Caco-2 (cell line): ENCODE measurements at regions not wholly inside any gene's neighbourhood (a gene's known extent, or its start where the extent isn't known, plus 50 kb on each side); places are given as distances from the start of the nearest gene placed in this dataset.

Source experiments
- BruUV-seq: library from RNA; stranded (reverse); fragments of 400-500 nt; replicated peaks from 2 replicates; lab custom pipeline; 2021; lab: Mats Ljungman, UMichigan
- CTCF ChIA-PET: fragments of 300-600 bp; sonication (Branson Sonifier 250); formaldehyde crosslinking; loops from one replicate; lab custom pipeline; 2022; ENCODE audit warnings: antibody characterized with exemption; lab: Charles Lee
- POLR2A ChIA-PET: fragments of 300-600 bp; sonication (Branson Sonifier 250); formaldehyde crosslinking; loops from one replicate; lab custom pipeline; 2022; ENCODE audit warnings: antibody characterized with exemption; lab: Charles Lee
- DNase-seq, 2 experiments: peaks; one replicate each; pipeline versions ENCODE4 v3.0.0 to v3.0.0-alpha.2; 2020 to 2022
- H3K27me3 ChIP-seq: replicated peaks from 2 replicates; pipeline ENCODE4 v1.6.0; 2011; ENCODE audit warnings: low read length; ENCODE audit not compliant: control insufficient read depth, insufficient read depth
- H3K36me3 ChIP-seq: 2 replicates; pipeline ENCODE4 v1.5.1; 2011; ENCODE audit warnings: low read length; ENCODE audit not compliant: control insufficient read depth, insufficient read depth
- H3K4me1 ChIP-seq: fragments of 250-450 bp; sonication (Bioruptor Pico); 2 replicates; pipeline ENCODE4 v1.5.1; 2020; ENCODE audit warnings: mild to moderate bottlenecking
- H3K4me3 ChIP-seq: 2 replicates; pipeline ENCODE4 v1.5.1; 2011; ENCODE audit warnings: low read depth, mild to moderate bottlenecking, control low read depth, low read length
- H3K9me3 ChIP-seq: fragments of 250-450 bp; sonication (Bioruptor Pico); 2 replicates; pipeline ENCODE4 v1.5.1; 2020; ENCODE audit warnings: mild to moderate bottlenecking, moderate library complexity
- H3K27ac Mint-ChIP-seq: one replicate; pipeline ENCODE4 v1.8.0; 2022; ENCODE audit warnings: mixed read lengths; ENCODE audit not compliant: unreplicated experiment
- H3K27me3 Mint-ChIP-seq: one replicate; pipeline ENCODE4 v1.8.0; 2022; ENCODE audit warnings: mixed read lengths; ENCODE audit not compliant: insufficient read depth, unreplicated experiment
- H3K36me3 Mint-ChIP-seq: one replicate; pipeline ENCODE4 v1.8.0; 2022; ENCODE audit warnings: mild to moderate bottlenecking, mixed read lengths; ENCODE audit not compliant: insufficient read depth, unreplicated experiment
- H3K4me1 Mint-ChIP-seq: one replicate; pipeline ENCODE4 v1.8.0; 2022; ENCODE audit warnings: low read depth, mixed read lengths; ENCODE audit not compliant: unreplicated experiment
- H3K4me3 Mint-ChIP-seq: one replicate; pipeline ENCODE4 v1.8.0; 2022; ENCODE audit warnings: mild to moderate bottlenecking, moderate library complexity, mixed read lengths; ENCODE audit not compliant: unreplicated experiment
- H3K9me3 Mint-ChIP-seq: one replicate; pipeline ENCODE4 v1.8.0; 2022; ENCODE audit warnings: mixed read lengths; ENCODE audit not compliant: unreplicated experiment
- intact Hi-C: fragments of 100-400 bp; cut with micrococcal nuclease; formaldehyde crosslinking; loops from one replicate; pipeline ENCODE4 v1.10.0; 2022; ENCODE audit not compliant: unreplicated experiment
- TF ChIP-seq, protein P1 (sequence below), 2 experiments: fragments of 200-600 bp in 1 of 2; IDR thresholded peaks; 1 replicate in 1 of 2; 2 replicates in 1 of 2; pipeline versions ENCODE4 v1.5.1 to v1.8.0; 2011 to 2022; ENCODE audit warnings: antibody characterized with exemption in 1 of 2, control low read depth in 1 of 2, inconsistent platforms in 1 of 2, low read depth in 1 of 2, low read length in 1 of 2, mild to moderate bottlenecking in 1 of 2, moderate library complexity in 1 of 2; ENCODE audit not compliant: insufficient read depth in 1 of 2, severe bottlenecking in 1 of 2, unreplicated experiment in 1 of 2

DNA sequence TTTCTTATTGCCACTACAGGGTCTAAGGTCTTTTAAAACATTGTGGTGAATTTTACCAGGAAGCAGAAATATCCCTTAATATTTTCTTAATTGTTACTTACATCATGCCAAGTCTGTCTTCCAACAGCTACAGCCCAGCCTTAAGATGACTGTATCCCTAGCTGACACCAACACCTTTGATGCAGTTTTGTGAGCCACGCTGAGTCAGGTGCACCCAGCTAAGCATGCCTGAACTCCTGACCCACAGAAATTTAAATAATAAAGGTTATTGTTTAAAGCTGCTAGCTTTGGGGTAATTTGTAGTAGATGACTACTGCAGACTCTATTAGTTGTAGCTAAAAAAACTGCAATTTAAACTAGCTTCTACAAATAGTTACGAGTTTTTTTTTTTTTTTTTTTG lies 1757.9 kb upstream of the LRRTM1 start:
- CTCF ChIA-PET: no interaction called here
- H3K9me3 ChIP-seq: no peaks in the 10 kb centered on the region
- DNase-seq: no peak
- no peak overlapping the region for H3K4me3 ChIP-seq
- intact Hi-C loops: no loop called here
- no peaks in the 10 kb centered on the region for H3K36me3 ChIP-seq
- Mint-ChIP-seq H3K9me3 (no peaks in the 10 kb centered on the region), H3K27ac (no peak overlapping the region), H3K27me3 (peaks cover 2% of the 10 kb centered on the region), H3K4me3 (no peak overlapping the region), H3K36me3 (no peaks in the 10 kb centered on the region), H3K4me1 (no peaks in the 10 kb centered on the region)
- H3K27me3 ChIP-seq: no peaks in the 10 kb centered on the region
- TF ChIP-seq, protein P1, sequence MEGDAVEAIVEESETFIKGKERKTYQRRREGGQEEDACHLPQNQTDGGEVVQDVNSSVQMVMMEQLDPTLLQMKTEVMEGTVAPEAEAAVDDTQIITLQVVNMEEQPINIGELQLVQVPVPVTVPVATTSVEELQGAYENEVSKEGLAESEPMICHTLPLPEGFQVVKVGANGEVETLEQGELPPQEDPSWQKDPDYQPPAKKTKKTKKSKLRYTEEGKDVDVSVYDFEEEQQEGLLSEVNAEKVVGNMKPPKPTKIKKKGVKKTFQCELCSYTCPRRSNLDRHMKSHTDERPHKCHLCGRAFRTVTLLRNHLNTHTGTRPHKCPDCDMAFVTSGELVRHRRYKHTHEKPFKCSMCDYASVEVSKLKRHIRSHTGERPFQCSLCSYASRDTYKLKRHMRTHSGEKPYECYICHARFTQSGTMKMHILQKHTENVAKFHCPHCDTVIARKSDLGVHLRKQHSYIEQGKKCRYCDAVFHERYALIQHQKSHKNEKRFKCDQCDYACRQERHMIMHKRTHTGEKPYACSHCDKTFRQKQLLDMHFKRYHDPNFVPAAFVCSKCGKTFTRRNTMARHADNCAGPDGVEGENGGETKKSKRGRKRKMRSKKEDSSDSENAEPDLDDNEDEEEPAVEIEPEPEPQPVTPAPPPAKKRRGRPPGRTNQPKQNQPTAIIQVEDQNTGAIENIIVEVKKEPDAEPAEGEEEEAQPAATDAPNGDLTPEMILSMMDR (IDR thresholded peaks at IDR 0.05; ENCODE audit: insufficient read depth in 1 of 2, low read depth in 1 of 2, low read length in 1 of 2, severe bottlenecking in 1 of 2, unreplicated experiment in 1 of 2): no peak
- POLR2A ChIA-PET: no interaction called here
- no TSS peak for BruUV-seq
- no peaks in the 10 kb centered on the region for H3K4me1 ChIP-seq

DNA sequence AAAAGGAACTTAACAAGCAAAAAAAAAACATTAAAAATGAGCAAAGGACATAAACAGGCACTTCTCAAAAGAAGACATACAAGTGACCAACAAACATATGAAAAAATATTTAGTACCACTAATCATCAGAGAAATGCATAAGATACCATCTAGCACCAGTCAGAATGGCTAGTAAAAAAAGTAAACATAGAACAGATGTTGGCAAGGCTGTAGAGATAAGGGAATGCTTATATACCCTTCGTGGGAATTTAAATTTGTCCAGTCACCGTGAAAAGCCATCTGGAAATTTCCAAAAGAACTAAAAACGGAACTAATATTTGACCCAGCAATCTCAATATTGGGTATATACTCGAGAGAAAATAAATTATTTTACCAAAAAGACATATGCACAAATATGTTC lies 1751.3 kb upstream of the LRRTM1 start:
- CTCF ChIA-PET: no interaction called here
- H3K27me3 Mint-ChIP-seq: no peaks in the 10 kb centered on the region
- no TSS peak for BruUV-seq

DNA sequence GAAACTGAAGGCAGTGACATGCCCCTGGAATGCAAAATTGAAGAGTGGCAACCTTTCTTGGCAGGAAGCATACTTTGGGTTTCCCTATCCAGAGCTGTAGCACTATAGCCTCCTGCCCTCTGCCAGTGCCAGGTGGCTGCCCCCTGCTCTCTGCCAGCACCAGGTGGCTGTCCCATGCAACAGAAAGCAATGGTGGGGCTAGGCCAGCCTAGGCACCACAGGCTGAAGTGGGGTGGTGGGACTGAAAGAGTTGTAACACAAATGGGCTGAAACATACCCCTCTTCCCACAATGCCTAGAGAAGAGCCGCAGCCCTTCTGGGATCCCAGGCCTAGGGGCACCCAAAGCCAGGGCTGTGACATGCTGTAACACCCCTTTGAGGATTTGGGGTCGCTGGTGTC lies 1739.3 kb upstream of the LRRTM1 start:
- CTCF ChIA-PET: no interaction called here
- H3K4me1 ChIP-seq: no peaks in the 10 kb centered on the region
- intact Hi-C loops: no loop called here
- H3K36me3 Mint-ChIP-seq: no peaks in the 10 kb centered on the region
- POLR2A ChIA-PET: no interaction called here
- H3K36me3 ChIP-seq: no peaks in the 10 kb centered on the region
- H3K4me3 Mint-ChIP-seq: no peak overlapping the region
- H3K4me3 ChIP-seq: no peak overlapping the region
- H3K27ac Mint-ChIP-seq: no peak overlapping the region
- no peak for DNase-seq
- no peaks in the 10 kb centered on the region; the same call in 1 of the 2 replicates for H3K9me3 ChIP-seq
- no TSS peak for BruUV-seq
- H3K9me3 Mint-ChIP-seq: no peaks in the 10 kb centered on the region
- TF ChIP-seq, protein P1 (IDR thresholded peaks at IDR 0.05; ENCODE audit: insufficient read depth in 1 of 2, low read depth in 1 of 2, low read length in 1 of 2, severe bottlenecking in 1 of 2, unreplicated experiment in 1 of 2): no peak
- H3K27me3 Mint-ChIP-seq: no peaks in the 10 kb centered on the region
- no peaks in the 10 kb centered on the region for H3K4me1 Mint-ChIP-seq
- no peaks in the 10 kb centered on the region for H3K27me3 ChIP-seq

More for the DNA sequence above, 1751.3 kb upstream of the LRRTM1 start:
- no peaks in the 10 kb centered on the region for H3K27me3 ChIP-seq
- H3K4me3 ChIP-seq: no peak overlapping the region
- Mint-ChIP-seq H3K4me1 (no peaks in the 10 kb centered on the region), H3K4me3 (no peak overlapping the region), H3K36me3 (peaks cover 6% of the 10 kb centered on the region), H3K9me3 (no peaks in the 10 kb centered on the region), H3K27ac (no peak overlapping the region)
- no peak for DNase-seq
- TF ChIP-seq, protein P1 (IDR thresholded peaks at IDR 0.05; ENCODE audit: insufficient read depth in 1 of 2, low read depth in 1 of 2, low read length in 1 of 2, severe bottlenecking in 1 of 2, unreplicated experiment in 1 of 2): no peak
- H3K9me3 ChIP-seq: no peaks in the 10 kb centered on the region
- POLR2A ChIA-PET: no interaction called here
- no peaks in the 10 kb centered on the region for H3K36me3 ChIP-seq
- intact Hi-C loops: no loop called here
- no peaks in the 10 kb centered on the region for H3K4me1 ChIP-seq
